ENCODE measurements at regions not wholly inside any gene's neighbourhood (a gene's known extent, or its start where the extent isn't known, plus 50 kb on each side); places are given as distances from the start of the nearest gene placed in this dataset.
"Not testable (repeated sequence)": the region's sequence is repeated elsewhere in the genome, so short reads cannot be mapped to it uniquely, and the experiment has no call there.

GRCh38 chr2:75852639-75853038 lies 141.9 kb upstream of the GCFC2 start:
- POLR2A ChIA-PET, result no interaction called here
- peaks cover 12% of the 10 kb centered on the region for H3K9me3 Mint-ChIP-seq (ENCODE audit: low read depth)
- DNase-seq, result no peak

DNA sequence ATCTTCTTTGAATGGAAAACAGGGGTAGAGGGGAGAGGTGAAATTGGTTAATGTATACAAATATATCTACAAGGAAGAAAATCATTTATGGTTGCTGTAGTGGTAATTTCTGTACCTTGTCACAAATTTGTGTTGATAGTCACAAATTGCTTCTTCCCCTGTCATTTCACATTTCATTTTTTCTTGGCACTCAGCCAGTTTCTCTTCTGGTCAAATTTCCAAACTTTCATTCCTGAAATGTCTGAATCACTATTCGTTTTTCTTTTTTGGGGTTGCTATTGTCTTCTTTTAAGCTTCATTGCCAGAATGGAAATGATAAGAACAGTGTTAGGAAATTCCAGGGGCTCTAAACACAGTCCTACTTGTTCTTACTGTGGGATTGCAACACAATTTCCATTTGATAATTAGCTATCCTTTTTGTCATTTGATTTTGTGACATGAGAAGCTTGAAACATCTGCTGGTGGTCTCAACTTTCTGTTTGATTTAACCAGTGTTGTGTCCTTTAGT lies 136.0 kb upstream of the GCFC2 start:
- DNase-seq (no peak), ATAC-seq (no peak)
- Mint-ChIP-seq H3K36me3 (ENCODE audit: low read depth) (no peaks in the 10 kb centered on the region), H3K4me3 (no peak overlapping the region), H3K9me3 (ENCODE audit: low read depth) (no peaks in the 10 kb centered on the region), H3K4me1 (no peaks in the 10 kb centered on the region), H3K27me3 (peaks cover 4% of the 10 kb centered on the region), H3K27ac (no peak overlapping the region)
- ChIA-PET POLR2A (no interaction called here), CTCF (no interaction called here)
- intact Hi-C loops (cut with DNase I, micrococcal nuclease), result no loop called here

More at GRCh38 chr2:75852639-75853038, 141.9 kb upstream of the GCFC2 start:
- ATAC-seq, result no peak
- Mint-ChIP-seq H3K27me3 (peaks cover 6% of the 10 kb centered on the region), H3K27ac (no peak overlapping the region), H3K4me3 (no peak overlapping the region), H3K36me3 (ENCODE audit: low read depth) (no peaks in the 10 kb centered on the region), H3K4me1 (no peaks in the 10 kb centered on the region)
- intact Hi-C loops (cut with DNase I, micrococcal nuclease), result no loop called here
- CTCF ChIA-PET, result no interaction called here

DNA sequence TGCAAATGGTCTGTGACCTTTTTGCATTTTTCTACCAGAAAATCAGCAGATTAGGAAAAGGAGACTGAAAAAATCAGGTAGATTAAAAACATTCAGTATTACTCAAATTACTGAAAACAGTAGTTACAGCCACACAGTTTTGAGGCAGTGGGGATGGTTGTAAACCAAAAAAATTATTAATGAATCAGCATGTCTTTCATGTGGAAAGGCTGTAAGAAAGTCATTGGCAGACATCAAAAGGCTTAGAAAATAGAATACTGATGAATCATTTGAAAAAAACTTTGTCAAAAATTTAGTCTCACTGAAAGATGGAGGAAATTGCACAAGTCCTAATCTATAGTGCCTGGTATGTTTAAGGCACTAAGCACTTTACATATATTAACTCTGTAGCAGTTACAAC lies 133.9 kb upstream of the GCFC2 start:
- ATAC-seq (peak; percentile 81), DNase-seq (no peak)
- H3K27me3 Mint-ChIP-seq, result peaks cover 4% of the 10 kb centered on the region
- POLR2A ChIA-PET, result no interaction called here
- no peaks in the 10 kb centered on the region for H3K36me3 Mint-ChIP-seq (ENCODE audit: low read depth)
- no peak overlapping the region for H3K4me3 Mint-ChIP-seq
- H3K9me3 Mint-ChIP-seq (ENCODE audit: low read depth), result peaks cover under 1% of the 10 kb centered on the region
- no peaks in the 10 kb centered on the region for H3K4me1 Mint-ChIP-seq
- CTCF ChIA-PET, result no interaction called here
- intact Hi-C loops (cut with DNase I, micrococcal nuclease), result no loop called here
- H3K27ac Mint-ChIP-seq, result no peak overlapping the region

DNA sequence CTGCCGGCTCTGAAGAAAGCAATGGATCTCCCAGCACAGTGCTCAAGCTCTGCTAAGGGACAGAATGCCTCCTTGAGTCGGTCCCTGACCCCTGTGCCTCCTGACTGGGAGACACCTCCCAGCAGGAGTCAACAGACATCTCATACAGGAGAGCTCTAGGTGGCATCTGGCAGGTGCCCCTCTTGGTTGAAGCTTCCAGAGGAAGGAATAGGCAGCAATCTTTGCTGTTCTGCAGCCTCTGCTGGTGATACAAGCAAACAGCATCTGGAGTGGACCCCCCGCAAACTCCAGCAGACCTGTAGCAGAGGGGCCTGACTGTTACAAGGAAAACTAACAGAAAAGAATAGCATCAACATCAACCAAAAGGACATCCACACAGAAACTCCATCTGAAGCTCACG lies 123.9 kb upstream of the GCFC2 start:
- DNase-seq; intact Hi-C loops (cut with DNase I, micrococcal nuclease); H3K4me3 Mint-ChIP-seq; H3K27ac Mint-ChIP-seq; ATAC-seq; H3K9me3 Mint-ChIP-seq (ENCODE audit: low read depth); H3K36me3 Mint-ChIP-seq (ENCODE audit: low read depth); POLR2A ChIA-PET; H3K27me3 Mint-ChIP-seq; H3K4me1 Mint-ChIP-seq: not testable (repeated sequence)
- CTCF ChIA-PET, result interaction anchor here (0.7 kb wide), 1 partner anchor 20 kb away, joined by 3 read pairs; no protein-coding TSS in a partner anchor

GRCh38 chr2:75833386-75833785 lies 122.7 kb upstream of the GCFC2 start:
- Mint-ChIP-seq H3K4me3 (no peak overlapping the region), H3K4me1 (no peaks in the 10 kb centered on the region), H3K27me3 (no peaks in the 10 kb centered on the region), H3K36me3 (ENCODE audit: low read depth) (no peaks in the 10 kb centered on the region), H3K27ac (no peak overlapping the region), H3K9me3 (ENCODE audit: low read depth) (no peaks in the 10 kb centered on the region)
- no peak for DNase-seq
- ChIA-PET CTCF (no interaction called here), POLR2A (no interaction called here)
- no peak for ATAC-seq
- intact Hi-C loops (cut with DNase I, micrococcal nuclease), result no loop called here

DNA sequence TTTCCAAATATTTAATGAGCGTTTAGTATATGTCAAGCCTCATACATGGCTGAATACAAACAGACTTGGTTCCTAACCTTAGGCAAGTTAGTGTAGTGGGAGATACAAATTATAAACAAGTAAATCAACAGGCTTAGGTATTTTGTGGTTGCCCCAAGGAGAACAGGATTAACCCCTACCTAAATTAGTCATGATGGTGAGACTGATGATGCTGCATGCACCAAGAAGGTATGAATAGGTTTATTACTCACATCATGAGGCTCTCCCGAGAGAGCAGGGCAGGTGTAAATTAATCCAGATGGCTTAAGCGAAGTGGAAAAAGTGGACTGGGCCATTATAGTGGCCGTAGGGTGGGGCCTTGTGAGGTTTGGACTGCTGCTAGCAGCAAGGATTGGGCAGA lies 118.1 kb upstream of the GCFC2 start:
- Mint-ChIP-seq H3K9me3 (ENCODE audit: low read depth) (peaks cover 6% of the 10 kb centered on the region), H3K27ac (no peak overlapping the region), H3K27me3 (no peaks in the 10 kb centered on the region), H3K4me3 (no peak overlapping the region), H3K4me1 (no peaks in the 10 kb centered on the region), H3K36me3 (ENCODE audit: low read depth) (no peaks in the 10 kb centered on the region)
- no peak for DNase-seq
- intact Hi-C loops (cut with DNase I, micrococcal nuclease), result no loop called here
- no peak for ATAC-seq
- CTCF ChIA-PET, result no interaction called here
- POLR2A ChIA-PET, result no interaction called here

DNA sequence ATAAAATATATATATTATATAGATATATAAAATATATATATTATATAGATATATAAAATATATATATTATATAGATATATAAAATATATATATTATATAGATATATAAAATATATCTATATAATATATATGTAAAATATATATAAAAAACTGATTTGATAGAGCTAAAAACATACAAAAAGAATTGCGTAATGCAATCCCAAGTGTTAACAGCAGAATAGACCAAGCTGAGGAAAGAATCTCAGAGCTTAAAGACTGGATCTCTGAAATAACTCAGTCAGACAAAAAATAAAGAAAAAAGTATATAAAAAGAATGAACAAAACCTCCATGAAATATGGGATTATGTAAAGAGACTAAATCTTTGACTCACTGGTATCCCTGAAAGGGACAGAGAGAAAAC lies 112.8 kb upstream of the GCFC2 start:
- H3K4me3 Mint-ChIP-seq, POLR2A ChIA-PET, ATAC-seq: not testable (repeated sequence)

DNA sequence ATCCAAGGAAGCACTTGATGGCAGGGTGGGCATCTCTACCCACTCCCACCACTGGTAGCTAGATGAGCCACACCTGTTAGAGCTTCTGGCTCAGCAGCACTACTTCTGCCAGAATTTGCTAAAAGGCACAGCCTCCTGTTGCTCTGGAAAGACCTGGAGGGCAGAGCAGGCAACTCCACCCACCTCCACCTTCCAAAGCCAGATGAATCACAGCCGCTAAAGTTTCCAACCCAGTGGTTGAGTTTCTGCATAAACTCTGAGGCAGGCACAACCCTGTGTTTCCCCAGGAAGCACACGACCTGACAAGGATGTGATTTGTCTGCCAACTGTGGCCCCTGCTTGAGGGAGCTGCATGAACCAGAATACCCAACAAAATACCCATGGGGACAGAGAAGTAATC lies 111.6 kb upstream of the GCFC2 start:
- intact Hi-C loops (cut with DNase I, micrococcal nuclease), result no loop called here
- Mint-ChIP-seq H3K4me3 (no peak overlapping the region), H3K27me3 (peaks cover 2% of the 10 kb centered on the region), H3K27ac (no peak overlapping the region), H3K9me3 (ENCODE audit: low read depth) (peaks cover 8% of the 10 kb centered on the region), H3K4me1 (no peaks in the 10 kb centered on the region), H3K36me3 (ENCODE audit: low read depth) (no peaks in the 10 kb centered on the region)
- ChIA-PET CTCF (interaction anchor here (1.1 kb wide), 1 partner anchor 35 kb away, joined by 3 read pairs; no protein-coding TSS in a partner anchor), POLR2A (no interaction called here)
- ATAC-seq (no peak), DNase-seq (no peak)

More for the DNA sequence above, 112.8 kb upstream of the GCFC2 start:
- H3K27me3 Mint-ChIP-seq; DNase-seq; H3K9me3 Mint-ChIP-seq (ENCODE audit: low read depth); H3K27ac Mint-ChIP-seq; intact Hi-C loops (cut with DNase I, micrococcal nuclease); H3K4me1 Mint-ChIP-seq; H3K36me3 Mint-ChIP-seq (ENCODE audit: low read depth): not testable (repeated sequence)
- CTCF ChIA-PET, result interaction anchor here (1.1 kb wide), 1 partner anchor 37 kb away, joined by 3 read pairs; no protein-coding TSS in a partner anchor

GRCh38 chr2:75820693-75821092 lies 110.0 kb upstream of the GCFC2 start:
- DNase-seq (no peak), ATAC-seq (no peak)
- intact Hi-C loops (cut with DNase I, micrococcal nuclease), result no loop called here
- CTCF ChIA-PET, result interaction anchor here (0.6 kb wide), 1 partner anchor 213 kb away, joined by 4 read pairs; no protein-coding TSS in a partner anchor
- Mint-ChIP-seq H3K27me3 (peaks cover 2% of the 10 kb centered on the region), H3K4me1 (no peaks in the 10 kb centered on the region), H3K9me3 (ENCODE audit: low read depth) (peaks cover 6% of the 10 kb centered on the region), H3K36me3 (ENCODE audit: low read depth) (no peaks in the 10 kb centered on the region), H3K4me3 (no peak overlapping the region), H3K27ac (no peak overlapping the region)
- POLR2A ChIA-PET, result no interaction called here

DNA sequence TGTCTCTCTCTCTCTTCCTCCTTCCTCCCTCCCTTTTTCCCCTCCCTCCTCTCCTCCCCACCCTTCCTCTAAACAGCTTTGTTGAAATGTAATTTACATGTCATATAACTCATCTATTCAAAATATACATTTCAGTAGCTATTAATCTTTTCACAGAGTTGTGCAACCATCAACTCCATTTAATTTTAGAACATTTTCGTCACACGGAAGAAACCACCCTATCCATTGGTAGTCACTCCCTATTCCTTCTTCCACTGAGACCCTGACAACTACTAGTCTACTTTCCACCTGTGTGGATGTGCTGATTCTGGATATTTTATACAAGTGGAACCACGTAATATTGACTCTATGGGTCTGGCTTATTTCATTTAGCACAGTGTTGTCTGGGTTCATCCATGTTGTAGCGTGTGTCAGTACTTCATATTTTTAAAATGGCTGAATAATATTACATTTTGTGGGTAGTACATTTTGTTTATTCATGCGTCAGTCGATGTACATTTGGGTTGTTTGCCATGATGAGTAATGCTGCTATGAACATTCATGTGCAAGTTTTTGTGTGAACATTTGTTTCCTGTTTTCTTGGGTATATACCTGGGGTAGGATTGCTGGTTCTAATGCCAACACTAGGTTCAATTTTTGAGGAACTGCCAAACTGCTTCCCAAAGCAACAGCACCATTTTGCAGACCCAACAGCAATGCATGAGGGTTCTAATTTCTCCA lies 100.1 kb upstream of the GCFC2 start:
- DNase-seq, result no peak
- POLR2A ChIA-PET, result no interaction called here
- no peaks in the 10 kb centered on the region for H3K9me3 Mint-ChIP-seq (ENCODE audit: low read depth)
- H3K36me3 Mint-ChIP-seq (ENCODE audit: low read depth), result no peaks in the 10 kb centered on the region
- no peak overlapping the region for H3K27ac Mint-ChIP-seq
- CTCF ChIA-PET, result no interaction called here
- no peaks in the 10 kb centered on the region for H3K27me3 Mint-ChIP-seq
- no peak for ATAC-seq
- intact Hi-C loops (cut with DNase I, micrococcal nuclease), result no loop called here
- no peaks in the 10 kb centered on the region for H3K4me1 Mint-ChIP-seq
- H3K4me3 Mint-ChIP-seq, result no peak overlapping the region

GRCh38 chr2:75808793-75809535 lies 98.2 kb upstream of the GCFC2 start:
- no peak for ATAC-seq
- intact Hi-C loops (cut with DNase I, micrococcal nuclease), result no loop called here
- H3K9me3 Mint-ChIP-seq (ENCODE audit: low read depth), result no peaks in the 10 kb centered on the region
- no peaks in the 10 kb centered on the region for H3K27me3 Mint-ChIP-seq
- DNase-seq, result no peak
- H3K4me1 Mint-ChIP-seq, result no peaks in the 10 kb centered on the region
- H3K27ac Mint-ChIP-seq, result no peak overlapping the region
- no peaks in the 10 kb centered on the region for H3K36me3 Mint-ChIP-seq (ENCODE audit: low read depth)
- CTCF ChIA-PET, result no interaction called here
- H3K4me3 Mint-ChIP-seq, result no peak overlapping the region
- POLR2A ChIA-PET, result no interaction called here

DNA sequence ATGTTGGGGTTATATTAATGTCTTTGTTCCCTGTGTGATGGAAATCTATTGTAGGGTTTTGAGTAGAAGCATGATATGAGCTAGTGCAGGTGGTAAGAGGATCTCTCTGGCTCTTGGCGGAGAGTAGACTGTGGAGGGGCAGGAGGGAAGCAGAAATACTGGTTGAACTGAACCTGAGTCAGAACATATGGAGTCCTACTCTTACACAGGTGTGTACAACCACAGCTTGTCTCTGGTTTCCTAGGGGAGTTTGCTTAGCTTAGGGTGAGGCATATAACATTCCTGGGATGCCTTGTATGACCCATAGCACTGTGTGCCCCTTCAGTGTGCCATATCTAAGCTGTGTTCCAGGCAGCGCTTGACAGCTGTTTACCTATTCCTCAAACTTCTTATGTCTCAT lies 97.3 kb upstream of the GCFC2 start:
- ChIA-PET CTCF (no interaction called here), POLR2A (no interaction called here)
- DNase-seq, result no peak
- Mint-ChIP-seq H3K36me3 (ENCODE audit: low read depth) (no peaks in the 10 kb centered on the region), H3K9me3 (ENCODE audit: low read depth) (no peaks in the 10 kb centered on the region), H3K27ac (no peak overlapping the region), H3K27me3 (no peaks in the 10 kb centered on the region), H3K4me1 (no peaks in the 10 kb centered on the region), H3K4me3 (no peak overlapping the region)
- intact Hi-C loops (cut with DNase I, micrococcal nuclease), result no loop called here
- no peak for ATAC-seq

Measured in activated CD4-positive, alpha-beta T cell treated with anti-CD3 and anti-CD28 coated beads for 36 hours (primary cell).